ENCODE measurements at regions not wholly inside any gene's neighbourhood (a gene's known extent, or its start where the extent isn't known, plus 50 kb on each side); places are given as distances from the start of the nearest gene placed in this dataset.
A peak's percentile ranks its signal among the peaks of the same experiment; 100 is the strongest.

DNA sequence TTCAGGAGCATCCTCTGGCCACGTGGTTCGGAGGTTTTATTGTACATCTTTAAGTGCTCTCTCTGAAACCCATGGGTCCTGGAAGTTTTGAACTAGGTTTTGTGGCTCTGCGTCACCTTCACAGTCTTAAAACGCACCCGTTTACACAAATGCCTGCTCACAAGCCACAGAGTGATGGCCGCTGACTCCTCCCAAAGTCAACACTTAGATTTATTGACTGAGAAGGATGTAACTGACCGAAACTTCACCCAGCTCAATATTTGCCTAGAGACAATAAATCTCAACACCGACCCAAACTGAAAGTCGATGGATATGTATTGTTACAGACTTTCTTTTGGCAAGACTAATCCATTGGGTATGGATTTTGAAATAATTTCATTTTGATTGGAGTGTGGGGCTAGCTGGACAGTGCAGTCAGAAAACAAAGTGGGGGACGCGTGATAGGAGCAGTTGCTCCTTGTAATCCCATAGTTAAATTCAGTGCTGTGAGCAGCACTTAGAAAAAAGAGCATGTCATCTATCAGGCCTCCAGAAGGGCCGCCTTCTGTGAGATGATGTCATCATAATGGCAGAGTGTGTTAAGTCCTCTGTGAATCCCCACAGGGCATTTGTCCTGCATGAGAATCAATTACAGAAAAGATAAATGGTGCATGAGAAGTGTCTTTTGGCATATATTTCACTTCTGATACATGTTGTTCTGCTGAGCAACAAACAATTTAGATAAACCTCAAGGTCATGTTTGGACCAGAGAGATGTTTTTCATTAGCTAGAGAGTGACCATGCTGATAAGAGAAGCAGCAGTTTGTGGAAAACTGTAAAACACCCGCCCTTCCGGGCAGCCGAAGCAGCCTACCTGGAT is 183.7 kb downstream of the INO80D start:
- no peak for DNase-seq

DNA sequence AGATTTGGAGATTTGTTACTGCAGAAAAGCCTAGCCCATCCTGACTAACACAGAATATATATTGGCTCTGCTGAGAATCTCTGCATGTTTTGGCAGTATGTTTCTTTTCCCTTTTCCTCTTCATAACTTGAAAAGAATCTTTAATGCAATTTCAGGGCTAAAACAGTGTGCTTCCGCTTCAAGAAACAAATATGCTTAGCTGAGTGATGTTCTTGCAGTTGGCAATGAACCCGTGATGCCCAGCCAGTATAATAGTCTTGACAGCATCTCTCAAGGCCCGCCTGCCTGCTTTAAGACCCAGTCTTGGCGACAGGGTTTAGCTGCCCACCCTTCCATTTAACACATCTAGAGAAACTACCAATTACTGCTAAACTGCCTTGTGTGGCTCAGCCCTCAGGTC is 184.5 kb downstream of the INO80D start:
- no peak for DNase-seq

DNA sequence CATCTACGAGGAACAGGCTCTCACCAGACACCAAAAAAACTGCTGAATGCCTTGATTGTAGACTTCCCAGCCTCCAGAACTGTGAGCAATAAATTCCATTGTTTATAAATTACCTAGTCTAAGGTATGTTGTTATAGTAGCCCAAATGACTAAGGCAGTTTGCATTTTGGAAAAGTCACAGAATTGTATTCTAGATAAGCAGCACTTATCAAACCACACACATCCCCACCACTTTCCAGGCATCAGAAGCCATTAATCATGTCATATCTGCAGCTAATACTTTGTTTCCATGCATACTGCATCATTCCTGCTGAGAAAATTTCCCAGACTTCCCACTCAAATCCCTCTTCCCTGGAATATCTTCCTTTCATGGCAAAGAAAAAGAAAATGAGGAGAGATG is 187.2 kb downstream of the INO80D start:
- no peak for DNase-seq

DNA sequence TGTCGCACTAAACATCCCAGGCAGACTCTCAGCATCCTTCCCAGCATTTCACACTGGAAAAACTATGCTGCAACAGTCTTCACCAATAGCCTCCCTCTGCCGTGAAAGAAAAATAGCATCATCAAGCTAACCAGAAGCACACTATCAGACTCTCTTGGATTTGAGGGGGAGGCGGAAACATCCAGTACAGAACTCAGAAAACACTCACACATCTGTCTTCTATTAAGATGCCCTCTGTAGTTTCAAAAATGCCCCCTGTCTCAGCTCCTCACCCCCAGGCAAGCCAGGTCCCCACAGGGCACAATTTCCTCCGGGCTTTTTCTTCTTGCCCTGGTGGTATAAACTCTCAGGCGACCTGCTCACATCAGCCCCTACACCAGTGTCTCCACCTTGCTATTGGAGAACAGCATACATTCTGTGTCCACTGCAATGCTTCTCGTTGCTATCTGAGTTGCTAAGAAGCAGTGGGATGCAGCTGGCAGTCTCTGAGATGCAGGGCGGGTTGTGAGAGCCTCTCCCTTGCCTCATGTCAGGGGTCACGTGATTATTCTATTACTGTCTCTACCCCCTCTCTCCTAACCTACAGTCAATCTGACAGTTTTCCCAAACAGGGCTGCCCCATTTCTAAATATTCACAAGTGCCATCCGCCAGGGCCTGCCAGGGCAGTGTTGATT is 189.9 kb downstream of the INO80D start:
- no peak for DNase-seq

DNA sequence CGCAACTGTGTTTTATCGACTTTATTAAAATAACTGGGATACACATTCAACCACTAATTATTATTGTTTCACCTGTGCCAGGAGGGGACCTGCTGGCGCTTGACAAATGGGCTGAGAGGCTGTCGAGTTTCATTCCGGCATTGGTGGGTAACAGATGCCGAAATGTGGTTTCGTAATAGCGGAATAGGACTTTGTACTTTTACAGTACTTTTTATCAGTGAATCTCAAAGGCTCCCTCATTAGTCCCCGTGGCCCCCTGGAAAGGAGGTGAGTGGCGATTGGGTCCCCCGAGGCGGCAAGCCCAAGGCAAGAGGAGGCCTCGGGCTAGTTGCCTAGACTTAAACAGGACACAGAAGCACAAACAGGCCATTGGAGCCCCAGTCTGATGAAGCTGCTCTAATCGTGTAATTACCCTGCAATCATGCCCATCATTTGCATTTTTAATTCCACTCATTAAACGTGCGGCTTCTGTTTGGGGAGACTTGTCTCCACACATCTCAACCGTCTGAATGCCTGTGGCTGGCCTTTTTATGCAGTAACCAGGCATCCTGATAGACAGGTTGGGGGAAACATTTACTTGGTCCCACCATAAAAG is 193.2 kb downstream of the INO80D start:
- DNase-seq, result no peak

DNA sequence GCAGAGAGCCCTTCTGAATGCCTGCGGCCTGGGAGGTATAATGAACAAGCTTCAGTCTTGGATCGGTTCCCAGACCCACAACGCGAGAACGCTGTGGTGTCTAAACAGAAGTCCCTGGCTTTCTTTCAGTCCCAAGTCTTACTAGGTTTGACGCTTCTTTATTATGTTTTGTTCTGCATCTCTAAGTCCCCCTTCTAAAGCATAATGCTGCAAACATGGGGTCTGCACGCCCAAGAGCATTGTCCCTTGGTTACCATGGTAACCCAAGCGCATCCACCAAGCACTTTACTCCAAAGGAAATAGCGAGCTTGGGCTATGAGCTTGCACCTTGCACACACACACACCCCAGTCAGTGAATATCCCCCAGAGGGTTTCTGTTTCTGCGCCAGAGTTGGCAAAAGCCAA is 193.7 kb downstream of the INO80D start:
- DNase-seq, result no peak

DNA sequence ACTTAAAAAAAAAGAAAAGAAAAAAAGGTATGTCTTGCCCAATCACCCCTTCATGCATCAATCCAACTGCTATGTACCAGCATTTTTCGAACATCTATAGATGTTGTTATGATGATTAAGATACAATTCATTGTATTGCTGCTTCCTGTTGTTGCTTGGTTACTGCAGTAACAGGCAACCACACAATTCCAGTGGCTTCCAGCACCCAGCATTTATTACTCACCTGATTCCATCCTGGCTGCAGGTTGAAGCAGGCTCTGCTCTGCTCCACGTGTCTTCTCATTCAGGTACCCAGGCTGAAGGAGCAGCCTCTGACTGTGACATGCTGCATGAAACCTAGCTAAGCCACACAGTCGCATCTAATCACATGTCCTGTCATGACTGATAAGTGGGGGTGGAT is 196.9 kb downstream of the INO80D start:
- no peak for DNase-seq

DNA sequence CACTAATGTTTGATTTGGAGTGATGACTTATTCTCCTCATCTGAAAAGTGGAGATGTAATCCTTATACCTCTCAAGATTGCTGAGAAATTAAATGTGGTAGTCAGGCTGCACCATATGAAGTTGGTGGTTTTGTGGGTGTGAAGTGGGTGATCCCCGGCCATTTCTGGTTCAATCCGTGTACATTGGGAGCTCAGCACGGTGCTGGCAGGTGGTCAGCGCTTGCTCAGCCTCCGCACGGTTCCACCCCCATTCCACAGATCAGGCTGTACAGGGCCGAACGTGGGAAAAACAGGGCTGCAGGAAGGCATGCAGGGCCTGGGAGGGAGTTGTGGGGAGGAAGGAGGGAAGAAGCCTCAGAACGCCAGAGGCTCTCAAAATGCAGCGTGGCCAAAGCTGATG is 198.3 kb downstream of the INO80D start:
- no peak for DNase-seq

DNA sequence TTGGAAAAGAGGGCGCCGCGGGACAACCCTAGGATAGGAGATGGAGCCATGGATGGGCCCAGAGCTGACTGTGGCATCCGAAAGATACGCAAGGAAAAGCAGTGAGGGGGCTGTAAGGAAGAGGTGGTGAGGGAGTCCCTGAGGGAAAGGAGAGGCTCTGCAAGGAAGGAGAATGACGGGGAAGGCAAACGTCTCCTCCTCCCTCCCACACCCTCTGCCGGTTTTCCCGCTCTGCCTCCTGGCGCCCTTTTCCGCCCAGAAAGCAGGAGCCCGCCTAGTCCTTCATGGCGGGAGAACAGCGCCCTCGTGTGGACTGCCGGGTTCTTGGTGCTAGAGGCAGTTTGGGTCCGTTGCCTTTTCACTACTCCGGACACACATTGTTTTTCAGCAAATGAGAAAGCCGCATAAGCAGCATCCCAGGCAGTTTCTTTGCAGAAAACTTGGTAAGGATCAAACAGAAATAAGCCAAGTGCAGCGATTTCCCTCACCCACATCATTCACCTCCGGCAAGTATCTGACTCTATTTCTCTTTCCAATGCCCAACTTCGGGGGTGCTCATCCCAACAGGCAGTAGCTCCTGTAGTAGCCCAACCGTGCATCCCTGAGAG is 200.4 kb downstream of the INO80D start:
- peak in 3 of 4 experiments; percentile 7 to 34 (median 18) for DNase-seq

DNA sequence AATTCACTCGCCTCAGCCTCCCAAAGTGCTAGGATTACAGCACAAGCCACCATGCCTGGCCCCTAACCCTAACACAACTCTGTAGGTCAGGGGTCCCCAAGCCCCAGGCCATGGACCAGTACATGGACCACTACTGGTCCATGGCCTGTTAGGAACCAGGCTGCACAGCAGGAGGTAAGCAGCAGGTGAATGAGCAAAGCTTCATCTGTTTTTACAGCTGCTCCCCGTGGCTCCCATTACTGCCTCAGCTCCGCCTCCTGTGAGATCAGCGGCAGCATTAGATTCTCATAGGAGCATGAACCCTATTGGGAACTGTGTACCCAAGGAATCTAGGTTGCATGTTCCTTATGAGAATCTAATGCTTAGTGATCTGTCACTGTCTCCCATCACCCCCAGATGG is 201.7 kb downstream of the NRP2 start:
- DNase-seq, result no peak

DNA sequence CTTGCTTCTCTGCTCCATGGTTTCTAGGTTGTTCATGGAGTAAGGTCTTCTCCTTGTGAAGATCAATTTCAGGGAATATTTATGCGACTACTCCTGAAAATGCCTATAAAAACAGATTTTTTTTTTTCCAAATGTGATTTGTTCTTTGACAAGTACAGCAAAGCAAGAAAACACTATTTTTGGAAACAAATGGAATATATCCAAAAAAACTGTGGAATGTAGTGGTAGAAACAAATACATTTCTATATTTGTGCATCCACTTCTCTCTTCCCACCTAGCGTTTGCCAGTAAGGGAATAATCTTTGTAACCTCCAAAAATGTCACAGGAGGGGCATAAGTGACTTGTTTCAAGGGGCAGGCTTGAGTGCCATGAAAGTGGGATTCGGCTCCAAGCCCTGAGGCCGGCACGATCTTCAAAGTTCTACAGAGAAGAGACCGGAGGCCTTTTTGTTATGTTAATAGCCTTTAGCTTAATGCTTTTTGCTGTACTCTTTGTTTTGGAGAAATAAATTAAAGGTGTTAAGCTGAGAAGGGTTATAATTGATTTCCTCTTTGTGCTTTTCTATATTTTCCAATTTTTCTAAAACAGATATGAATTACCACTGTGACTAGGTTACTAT is 200.6 kb downstream of the NRP2 start:
- DNase-seq, result no peak

DNA sequence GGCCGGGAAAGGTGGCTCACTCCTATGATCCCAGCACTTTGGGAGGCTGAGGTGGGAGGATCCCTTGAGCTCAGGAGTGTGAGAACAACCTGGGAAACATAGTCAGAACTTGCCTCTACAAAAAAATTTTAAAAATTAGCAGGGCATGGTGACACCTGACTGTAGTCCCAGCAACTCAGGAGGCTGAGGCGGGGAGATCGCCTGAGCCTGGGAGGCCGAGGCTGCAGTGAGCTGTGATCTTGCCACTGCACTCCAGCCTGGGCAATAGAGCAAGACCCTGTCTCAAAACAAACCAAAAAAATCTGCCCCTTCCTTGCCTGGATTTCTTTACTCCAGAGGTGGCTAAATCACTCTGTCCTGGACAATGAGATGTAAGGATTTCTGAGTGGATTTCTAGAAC is 197.7 kb downstream of the NRP2 start:
- DNase-seq, result no peak

DNA sequence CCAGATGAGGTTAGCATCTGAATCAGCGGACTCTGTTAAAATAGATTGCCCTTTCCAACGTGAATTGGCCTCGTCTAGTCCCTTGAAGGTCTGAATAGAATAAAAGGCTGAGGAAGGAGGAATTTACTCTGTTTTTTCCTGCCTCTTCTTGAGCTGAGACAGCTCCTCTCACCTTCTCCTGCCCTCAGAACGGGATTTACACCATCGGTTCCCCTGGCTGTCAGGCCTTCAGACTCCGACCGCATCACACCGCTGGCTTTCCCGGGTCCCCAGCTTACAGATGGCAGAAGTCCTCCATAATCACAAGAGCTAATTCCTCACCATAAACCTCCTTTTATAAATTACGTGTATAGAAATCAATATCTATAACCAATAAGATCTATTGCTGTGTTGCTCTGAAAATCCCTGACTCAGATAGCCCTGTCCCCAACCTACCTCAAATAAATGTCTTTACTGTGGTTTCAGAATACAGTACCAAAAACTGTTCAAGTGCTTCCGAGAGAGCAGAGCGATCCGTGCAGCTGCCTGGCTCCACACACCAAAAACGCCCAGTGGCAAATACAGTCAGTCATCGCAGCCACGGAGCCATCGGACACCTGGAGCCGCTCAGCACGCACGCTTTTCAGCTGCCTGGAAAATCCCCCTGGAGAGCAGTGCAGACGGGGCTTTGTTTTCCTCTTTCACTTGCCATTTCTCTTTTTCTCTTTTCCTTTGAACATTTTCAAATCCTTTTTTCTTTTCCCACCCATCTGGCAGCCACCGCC is 196.9 kb downstream of the NRP2 start:
- no peak for DNase-seq

DNA sequence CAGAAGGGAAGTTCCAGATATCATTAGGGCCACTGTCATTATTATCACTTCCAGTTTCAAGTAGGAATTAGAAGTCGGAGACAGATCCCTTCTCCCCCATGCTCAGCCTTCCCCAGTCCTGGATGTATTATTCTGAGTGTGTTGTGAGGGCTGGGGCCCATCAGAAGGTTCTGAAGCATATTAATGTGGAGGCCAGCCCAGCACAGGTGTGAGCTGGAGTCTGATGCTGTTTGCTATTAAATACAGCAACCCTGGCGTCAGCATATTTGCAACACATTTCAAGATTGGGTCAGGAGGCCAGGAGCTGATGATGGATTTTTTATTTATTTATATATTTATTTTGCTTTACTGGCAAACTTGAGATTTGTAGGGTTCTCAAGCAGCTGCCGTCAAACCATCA is 195.2 kb downstream of the NRP2 start:
- no peak for DNase-seq

DNA sequence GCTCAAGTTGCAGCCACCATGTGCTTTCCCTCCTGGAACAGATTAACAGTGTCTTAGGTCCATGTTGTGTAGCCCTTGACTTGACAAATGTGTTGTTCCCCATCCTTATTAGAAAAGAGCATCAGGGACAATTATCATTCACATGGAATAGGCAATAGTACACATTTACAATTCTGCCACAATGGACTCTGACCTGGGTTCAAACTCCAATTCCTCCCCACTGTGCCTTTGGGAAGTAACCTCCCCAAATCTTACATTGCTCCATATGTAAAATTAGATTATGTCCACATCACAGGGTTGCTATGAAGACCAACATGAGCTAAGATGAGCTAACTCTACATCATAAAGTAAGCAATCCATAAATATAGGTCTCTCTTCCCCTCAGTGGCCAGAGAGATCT is 193.8 kb downstream of the NRP2 start:
- DNase-seq, result no peak

DNA sequence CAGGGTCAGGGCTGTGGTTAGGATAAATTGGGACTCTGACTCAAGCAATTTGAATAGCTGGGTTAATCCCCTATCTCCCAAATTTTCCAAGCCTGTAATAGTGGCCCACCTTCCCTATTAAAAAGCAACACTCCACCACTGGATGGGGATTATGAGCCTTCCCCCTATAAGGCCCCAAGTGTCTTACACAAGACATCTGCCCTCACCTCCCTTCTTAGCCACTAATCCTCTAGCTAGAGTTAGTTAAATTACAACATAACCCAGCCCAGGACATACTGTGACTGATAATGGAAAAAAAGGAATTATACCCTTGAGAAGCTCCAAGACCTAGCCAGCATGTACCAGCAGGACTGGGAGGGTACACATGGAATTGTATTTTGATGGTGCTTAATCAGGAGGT is 190.4 kb downstream of the NRP2 start:
- DNase-seq, result no peak

DNA sequence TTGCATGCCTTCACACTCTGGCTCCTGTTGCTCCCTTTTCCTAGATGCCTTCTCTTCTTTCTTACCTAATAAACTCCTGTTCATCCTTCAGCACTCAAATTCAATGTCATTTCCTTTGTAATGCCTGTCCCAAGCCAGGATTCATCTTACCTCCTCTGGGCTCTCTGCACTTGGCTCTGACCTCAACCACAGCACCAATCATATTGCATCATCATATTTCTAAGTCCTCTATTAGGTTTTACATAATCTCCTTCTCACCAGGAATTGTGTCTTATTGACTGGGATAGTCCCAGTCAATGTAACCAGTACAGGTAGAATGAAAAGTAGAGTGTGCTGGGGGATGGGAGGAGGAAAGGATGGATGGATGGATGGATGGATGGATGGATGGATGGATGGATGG is 187.1 kb downstream of the NRP2 start:
- no peak for DNase-seq

DNA sequence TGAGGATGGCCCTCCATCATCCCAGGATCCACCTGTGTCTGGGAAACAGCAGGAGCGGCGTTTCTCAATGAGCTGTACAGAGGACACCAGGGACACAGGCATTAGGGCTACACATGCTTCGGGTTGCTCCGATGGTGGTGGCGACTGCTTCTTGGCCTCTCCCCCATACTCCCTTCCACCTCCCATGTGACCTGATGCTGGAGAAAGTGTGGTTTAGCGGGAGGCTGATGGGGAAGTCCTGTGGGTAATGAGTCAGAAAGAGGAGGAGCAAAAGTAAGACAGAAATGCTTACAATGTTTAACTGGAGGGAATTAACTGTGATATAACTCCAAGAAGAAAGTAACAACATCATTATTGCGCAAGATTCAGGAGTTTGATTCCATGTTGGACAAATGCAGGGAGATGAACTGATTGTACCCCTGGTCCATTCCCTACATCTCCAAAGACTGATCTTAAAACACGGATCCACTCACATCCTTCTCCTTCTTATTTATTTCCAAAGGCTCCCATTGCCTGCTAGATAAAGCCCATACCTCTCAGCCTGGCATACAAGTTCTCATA is 186.6 kb downstream of the NRP2 start:
- no peak for DNase-seq

DNA sequence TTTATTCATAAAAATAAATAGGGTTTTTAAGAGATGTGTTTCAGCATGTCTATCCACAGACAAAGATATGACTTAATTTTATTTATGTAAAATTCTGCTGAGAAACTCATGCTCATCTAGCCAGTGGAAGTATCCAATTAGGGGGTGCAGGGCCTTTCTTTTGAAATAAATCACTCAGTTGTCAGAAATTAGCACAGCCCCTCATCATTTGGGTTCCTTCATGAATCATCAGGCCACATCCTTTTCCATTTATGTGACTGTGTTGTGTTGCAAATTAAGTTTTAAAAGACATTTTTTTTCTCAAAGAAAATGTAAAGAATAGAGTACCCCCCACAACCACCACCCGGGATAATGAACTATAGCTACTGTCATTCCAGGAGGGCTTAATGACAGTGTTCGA is 185.8 kb downstream of the NRP2 start:
- DNase-seq, result no peak

DNA sequence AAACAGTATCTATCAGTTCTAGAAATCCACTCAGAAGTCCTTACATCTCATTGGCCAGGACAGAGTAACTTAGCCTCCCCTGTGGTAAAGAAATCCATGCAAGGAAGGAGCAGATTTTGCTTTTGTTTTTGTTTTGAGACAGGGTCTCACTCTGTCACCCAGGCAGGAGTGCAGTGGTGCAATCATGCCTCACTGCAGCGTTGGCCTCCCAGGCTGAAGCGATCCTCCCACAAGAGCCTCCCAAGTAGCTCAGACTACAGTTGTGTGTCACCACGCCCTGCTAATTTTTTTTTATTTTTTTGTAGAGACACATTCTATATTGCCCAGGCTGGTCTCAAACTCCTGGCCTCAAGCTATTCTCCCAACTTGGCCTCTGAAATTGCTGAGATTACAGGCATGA is 185.1 kb downstream of the NRP2 start:
- DNase-seq, result no peak

DNA sequence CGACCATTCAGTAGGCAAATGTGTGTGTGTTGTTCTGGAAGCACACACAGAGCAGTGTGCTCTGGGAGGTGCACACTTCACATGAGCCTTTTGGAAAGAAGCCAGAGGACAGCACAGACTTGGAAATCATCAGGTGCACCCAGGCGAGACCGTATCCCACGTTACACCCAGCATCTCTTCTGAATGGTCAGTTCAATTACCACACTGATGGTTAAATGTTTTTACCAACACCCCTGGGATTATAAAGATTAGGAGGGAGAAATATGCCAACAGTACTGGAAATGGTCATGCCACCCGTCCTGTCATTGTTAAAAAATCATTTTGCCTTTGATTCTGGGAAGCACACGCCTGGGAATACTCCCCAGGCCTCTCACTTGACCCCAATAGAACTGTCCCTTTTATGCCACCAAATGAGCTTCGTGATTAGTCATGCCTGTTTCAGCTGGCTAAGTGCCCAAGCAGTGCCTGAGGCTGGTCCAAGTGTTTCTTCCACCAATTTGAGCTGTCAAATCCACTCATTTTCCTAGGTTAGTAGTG is 183.7 kb downstream of the NRP2 start:
- DNase-seq, result no peak

DNA sequence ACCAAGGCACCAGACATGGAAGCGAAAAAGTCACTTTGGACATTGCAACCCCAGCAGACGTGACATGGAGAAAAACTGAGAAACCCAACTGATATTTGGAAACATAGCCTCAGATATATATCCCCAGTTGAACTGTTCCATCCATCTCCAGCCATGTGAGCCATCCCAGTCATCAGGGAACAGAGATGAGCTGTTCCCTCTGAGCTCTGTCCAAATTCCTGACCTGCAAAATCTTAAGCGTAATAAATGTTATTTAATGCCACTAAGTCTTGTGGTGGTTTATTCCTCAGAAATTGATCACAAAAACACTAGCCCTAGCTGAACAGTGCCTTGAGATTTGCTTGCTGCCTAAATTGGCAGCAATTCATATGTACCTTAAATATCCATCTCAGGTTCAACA is 182.8 kb downstream of the NRP2 start:
- DNase-seq, result no peak

Data from activated CD4-positive, CD25-positive, alpha-beta regulatory T cell (primary cell).